ENCODE measurements at regions not wholly inside any gene's neighbourhood (a gene's known extent, or its start where the extent isn't known, plus 50 kb on each side); places are given as distances from the start of the nearest gene placed in this dataset.

- Histone ChIP-seq H3K36me3 (ENCODE audit: control insufficient read depth in 5 of 5, insufficient read depth in 5 of 5, low read length in 5 of 5) (no peaks in the 10 kb centered on the region), H3K9ac (ENCODE audit: low read length in 5 of 5) (no peak overlapping the region), H3K27me3 (ENCODE audit: control insufficient read depth in 5 of 5, insufficient read depth in 4 of 5, low read length in 5 of 5) (no peaks in the 10 kb centered on the region), H3K4me1 (ENCODE audit: control insufficient read depth in 5 of 5, insufficient read depth in 5 of 5, low read length in 5 of 5) (no peaks in the 10 kb centered on the region), H3K4me3 (ENCODE audit: low read depth in 1 of 5, low read length in 5 of 5) (no peak overlapping the region), H3K27ac (ENCODE audit: low read depth, low read length) (no peak overlapping the region), H3K9me3 (ENCODE audit: control insufficient read depth in 5 of 5, low read length in 5 of 5) (no peaks in the 10 kb centered on the region)
These were observed 214.4 kb upstream of the BLID start for GRCh38 chr11:122330279-122330965.

- Histone ChIP-seq H3K27ac (ENCODE audit: low read depth, low read length) (no peak overlapping the region), H3K27me3 (ENCODE audit: control insufficient read depth in 5 of 5, insufficient read depth in 4 of 5, low read length in 5 of 5) (no peaks in the 10 kb centered on the region), H3K36me3 (ENCODE audit: control insufficient read depth in 5 of 5, insufficient read depth in 5 of 5, low read length in 5 of 5) (no peaks in the 10 kb centered on the region), H3K4me1 (ENCODE audit: control insufficient read depth in 5 of 5, insufficient read depth in 5 of 5, low read length in 5 of 5) (peaks cover 0 to 4% (median 2%) of the 10 kb centered on the region in 5 donors), H3K9me3 (ENCODE audit: control insufficient read depth in 5 of 5, low read length in 5 of 5) (no peaks in the 10 kb centered on the region), H3K4me3 (ENCODE audit: low read depth in 1 of 5, low read length in 5 of 5) (no peak overlapping the region), H3K9ac (ENCODE audit: low read length in 5 of 5) (no peak overlapping the region)
These were observed 211.5 kb upstream of the BLID start for GRCh38 chr11:122327528-122327927.

- Histone ChIP-seq H3K4me1 (ENCODE audit: control insufficient read depth in 5 of 5, insufficient read depth in 5 of 5, low read length in 5 of 5) (peaks cover 0 to 24% (median 15%) of the 10 kb centered on the region in 5 donors), H3K27ac (ENCODE audit: low read depth, low read length) (no peak overlapping the region), H3K36me3 (ENCODE audit: control insufficient read depth in 5 of 5, insufficient read depth in 5 of 5, low read length in 5 of 5) (no peaks in the 10 kb centered on the region), H3K4me3 (ENCODE audit: low read depth in 1 of 5, low read length in 5 of 5) (no peak overlapping the region), H3K9ac (ENCODE audit: low read length in 5 of 5) (no peak overlapping the region), H3K9me3 (ENCODE audit: control insufficient read depth in 5 of 5, low read length in 5 of 5) (no peaks in the 10 kb centered on the region), H3K27me3 (ENCODE audit: control insufficient read depth in 5 of 5, insufficient read depth in 4 of 5, low read length in 5 of 5) (no peaks in the 10 kb centered on the region)
These were observed 207.9 kb upstream of the BLID start for GRCh38 chr11:122323754-122324421.

GRCh38 chr11:122322329-122322728 is 206.3 kb upstream of the BLID start:
- Histone ChIP-seq H3K27me3 (ENCODE audit: control insufficient read depth in 5 of 5, insufficient read depth in 4 of 5, low read length in 5 of 5) (no peaks in the 10 kb centered on the region), H3K36me3 (ENCODE audit: control insufficient read depth in 5 of 5, insufficient read depth in 5 of 5, low read length in 5 of 5) (no peaks in the 10 kb centered on the region), H3K9me3 (ENCODE audit: control insufficient read depth in 5 of 5, low read length in 5 of 5) (no peaks in the 10 kb centered on the region), H3K9ac (ENCODE audit: low read length in 5 of 5) (no peak overlapping the region), H3K4me1 (ENCODE audit: control insufficient read depth in 5 of 5, insufficient read depth in 5 of 5, low read length in 5 of 5) (peaks cover 0 to 28% (median 19%) of the 10 kb centered on the region in 5 donors), H3K27ac (ENCODE audit: low read depth, low read length) (no peak overlapping the region), H3K4me3 (ENCODE audit: low read depth in 1 of 5, low read length in 5 of 5) (no peak overlapping the region)

GRCh38 chr11:122320671-122321070 is 204.7 kb upstream of the BLID start:
- Histone ChIP-seq H3K9ac (ENCODE audit: low read length in 5 of 5) (no peak overlapping the region), H3K4me1 (ENCODE audit: control insufficient read depth in 5 of 5, insufficient read depth in 5 of 5, low read length in 5 of 5) (peaks cover 0 to 34% (median 19%) of the 10 kb centered on the region in 5 donors), H3K27me3 (ENCODE audit: control insufficient read depth in 5 of 5, insufficient read depth in 4 of 5, low read length in 5 of 5) (no peaks in the 10 kb centered on the region), H3K27ac (ENCODE audit: low read depth, low read length) (no peak overlapping the region), H3K9me3 (ENCODE audit: control insufficient read depth in 5 of 5, low read length in 5 of 5) (no peaks in the 10 kb centered on the region), H3K36me3 (ENCODE audit: control insufficient read depth in 5 of 5, insufficient read depth in 5 of 5, low read length in 5 of 5) (no peaks in the 10 kb centered on the region), H3K4me3 (ENCODE audit: low read depth in 1 of 5, low read length in 5 of 5) (no peak overlapping the region)

- no peak overlapping the region for H3K9ac ChIP-seq (ENCODE audit: low read length in 5 of 5)
- H3K36me3 ChIP-seq (ENCODE audit: control insufficient read depth in 5 of 5, insufficient read depth in 5 of 5, low read length in 5 of 5), result no peaks in the 10 kb centered on the region
- H3K4me3 ChIP-seq (ENCODE audit: low read depth in 1 of 5, low read length in 5 of 5), result no peak overlapping the region
- no peaks in the 10 kb centered on the region for H3K27me3 ChIP-seq (ENCODE audit: control insufficient read depth in 5 of 5, insufficient read depth in 4 of 5, low read length in 5 of 5)
- H3K9me3 ChIP-seq (ENCODE audit: control insufficient read depth in 5 of 5, low read length in 5 of 5), result no peaks in the 10 kb centered on the region
- H3K4me1 ChIP-seq (ENCODE audit: control insufficient read depth in 5 of 5, insufficient read depth in 5 of 5, low read length in 5 of 5), result peaks cover 0 to 35% (median 19%) of the 10 kb centered on the region in 5 donors
- no peak overlapping the region for H3K27ac ChIP-seq (ENCODE audit: low read depth, low read length)
These were observed 203.9 kb upstream of the BLID start for GRCh38 chr11:122319691-122320620.

- Histone ChIP-seq H3K9ac (ENCODE audit: low read length in 5 of 5) (no peak overlapping the region), H3K27ac (ENCODE audit: low read depth, low read length) (no peak overlapping the region), H3K27me3 (ENCODE audit: control insufficient read depth in 5 of 5, insufficient read depth in 4 of 5, low read length in 5 of 5) (no peaks in the 10 kb centered on the region), H3K9me3 (ENCODE audit: control insufficient read depth in 5 of 5, low read length in 5 of 5) (no peaks in the 10 kb centered on the region), H3K4me1 (ENCODE audit: control insufficient read depth in 5 of 5, insufficient read depth in 5 of 5, low read length in 5 of 5) (peaks cover 0 to 37% (median 19%) of the 10 kb centered on the region in 5 donors), H3K36me3 (ENCODE audit: control insufficient read depth in 5 of 5, insufficient read depth in 5 of 5, low read length in 5 of 5) (no peaks in the 10 kb centered on the region), H3K4me3 (ENCODE audit: low read depth in 1 of 5, low read length in 5 of 5) (no peak overlapping the region)
These were observed 203.1 kb upstream of the BLID start for GRCh38 chr11:122319085-122319484.

GRCh38 chr11:122317305-122317704 is 201.3 kb upstream of the BLID start:
- Histone ChIP-seq H3K4me3 (ENCODE audit: low read depth in 1 of 5, low read length in 5 of 5) (no peak overlapping the region), H3K9me3 (ENCODE audit: control insufficient read depth in 5 of 5, low read length in 5 of 5) (no peaks in the 10 kb centered on the region), H3K9ac (ENCODE audit: low read length in 5 of 5) (no peak overlapping the region), H3K4me1 (ENCODE audit: control insufficient read depth in 5 of 5, insufficient read depth in 5 of 5, low read length in 5 of 5) (peaks cover 0 to 31% (median 16%) of the 10 kb centered on the region in 5 donors), H3K36me3 (ENCODE audit: control insufficient read depth in 5 of 5, insufficient read depth in 5 of 5, low read length in 5 of 5) (no peaks in the 10 kb centered on the region), H3K27me3 (ENCODE audit: control insufficient read depth in 5 of 5, insufficient read depth in 4 of 5, low read length in 5 of 5) (no peaks in the 10 kb centered on the region), H3K27ac (ENCODE audit: low read depth, low read length) (no peak overlapping the region)

GRCh38 chr11:122313581-122313980 is 197.6 kb upstream of the BLID start:
- no peak overlapping the region for H3K27ac ChIP-seq (ENCODE audit: low read depth, low read length)
- no peaks in the 10 kb centered on the region for H3K36me3 ChIP-seq (ENCODE audit: control insufficient read depth in 5 of 5, insufficient read depth in 5 of 5, low read length in 5 of 5)
- no peak overlapping the region for H3K9ac ChIP-seq (ENCODE audit: low read length in 5 of 5)
- no peak overlapping the region for H3K4me3 ChIP-seq (ENCODE audit: low read depth in 1 of 5, low read length in 5 of 5)
- H3K27me3 ChIP-seq (ENCODE audit: control insufficient read depth in 5 of 5, insufficient read depth in 4 of 5, low read length in 5 of 5), result no peaks in the 10 kb centered on the region
- H3K4me1 ChIP-seq (ENCODE audit: control insufficient read depth in 5 of 5, insufficient read depth in 5 of 5, low read length in 5 of 5), result peaks cover 0 to 11% (median 8%) of the 10 kb centered on the region in 5 donors
- no peaks in the 10 kb centered on the region for H3K9me3 ChIP-seq (ENCODE audit: control insufficient read depth in 5 of 5, low read length in 5 of 5)
